ENCODE measurements at regions not wholly inside any gene's neighbourhood (a gene's known extent, or its start where the extent isn't known, plus 50 kb on each side); places are given as distances from the start of the nearest gene placed in this dataset.

GRCh38 chr4:125262502-125262901 lies 52.3 kb upstream of the FAT4 start:
- Histone ChIP-seq H3K9ac (ENCODE audit: insufficient read depth, low read length, poor library complexity, severe bottlenecking) (no peak overlapping the region), H4K20me1 (ENCODE audit: insufficient read depth, low read length) (no peaks in the 10 kb centered on the region), H3K9me3 (replicated peaks in 1 of 2; ENCODE audit: control insufficient read depth in 1 of 2, insufficient read depth in 1 of 2, low read length in 2 of 2) (no peaks in the 10 kb centered on the region), H3K27ac (ENCODE audit: low read depth in 1 of 2, low read length in 2 of 2) (no peak overlapping the region), H3K79me2 (ENCODE audit: insufficient read depth, low read length) (no peaks in the 10 kb centered on the region), H3K27me3 (ENCODE audit: control insufficient read depth in 2 of 2, insufficient read depth in 2 of 2, low read length in 2 of 2) (no peaks in the 10 kb centered on the region), H3K4me1 (ENCODE audit: control insufficient read depth in 1 of 2, insufficient read depth in 2 of 2, low read length in 2 of 2) (no peaks in the 10 kb centered on the region), H2AFZ (ENCODE audit: insufficient read depth, low read depth, low read length, poor library complexity, severe bottlenecking) (no peak overlapping the region), H3K4me3 (replicated peaks in 1 of 3; ENCODE audit: low read depth in 2 of 3, low read length in 3 of 3) (no peak overlapping the region), H3K4me2 (replicated peaks; ENCODE audit: extremely low read depth, low read length, poor library complexity, severe bottlenecking) (no peak overlapping the region), H3K36me3 (replicated peaks in 1 of 2; ENCODE audit: control insufficient read depth in 1 of 2, insufficient read depth in 2 of 2, low read length in 2 of 2) (no peaks in the 10 kb centered on the region)
- no peak for TF ChIP-seq CTCF (IDR thresholded peaks at IDR 0.05)
- no peak for DNase-seq
- Mint-ChIP-seq H3K4me3 (no peak overlapping the region), H3K4me1 (no peaks in the 10 kb centered on the region), H3K27ac (no peak overlapping the region), H3K27me3 (ENCODE audit: low read depth in 3 of 3) (peaks cover 0 to 1% (median 0%) of the 10 kb centered on the region in 3 donors), H3K36me3 (no peaks in the 10 kb centered on the region), H3K9me3 (peaks cover 0 to 5% (median 0%) of the 10 kb centered on the region in 7 donors)
- intact Hi-C loops (cut with micrococcal nuclease) = no loop called here

GRCh38 chr4:125262079-125262478 lies 52.7 kb upstream of the FAT4 start:
- Mint-ChIP-seq H3K4me3 (no peak overlapping the region), H3K27me3 (ENCODE audit: low read depth in 3 of 3) (peaks cover 0 to 1% (median 0%) of the 10 kb centered on the region in 3 donors), H3K9me3 (peaks cover 0 to 5% (median 0%) of the 10 kb centered on the region in 7 donors), H3K4me1 (no peaks in the 10 kb centered on the region), H3K36me3 (no peaks in the 10 kb centered on the region), H3K27ac (no peak overlapping the region)
- WGBS (ENCODE audit: insufficient coverage) = no CpG with 5 or more reads among the region's 2 CpGs
- no peak overlapping the region for H3K9ac ChIP-seq (ENCODE audit: insufficient read depth, low read length, poor library complexity, severe bottlenecking)
- H3K9me3 ChIP-seq (replicated peaks in 1 of 2; ENCODE audit: control insufficient read depth in 1 of 2, insufficient read depth in 1 of 2, low read length in 2 of 2) = no peaks in the 10 kb centered on the region
- H3K27ac ChIP-seq (ENCODE audit: low read depth in 1 of 2, low read length in 2 of 2) = no peak overlapping the region
- no peaks in the 10 kb centered on the region for H3K4me1 ChIP-seq (ENCODE audit: control insufficient read depth in 1 of 2, insufficient read depth in 2 of 2, low read length in 2 of 2)
- H2AFZ ChIP-seq (ENCODE audit: insufficient read depth, low read depth, low read length, poor library complexity, severe bottlenecking) = no peak overlapping the region
- no peaks in the 10 kb centered on the region for H4K20me1 ChIP-seq (ENCODE audit: insufficient read depth, low read length)
- intact Hi-C loops (cut with micrococcal nuclease) = no loop called here
- no peak overlapping the region for H3K4me3 ChIP-seq (replicated peaks in 1 of 3; ENCODE audit: low read depth in 2 of 3, low read length in 3 of 3)
- H3K36me3 ChIP-seq (replicated peaks in 1 of 2; ENCODE audit: control insufficient read depth in 1 of 2, insufficient read depth in 2 of 2, low read length in 2 of 2) = no peaks in the 10 kb centered on the region
- no peak for TF ChIP-seq CTCF (IDR thresholded peaks at IDR 0.05)
- H3K79me2 ChIP-seq (ENCODE audit: insufficient read depth, low read length) = no peaks in the 10 kb centered on the region
- DNase-seq = no peak
- no peak overlapping the region for H3K4me2 ChIP-seq (replicated peaks; ENCODE audit: extremely low read depth, low read length, poor library complexity, severe bottlenecking)
- no peaks in the 10 kb centered on the region for H3K27me3 ChIP-seq (ENCODE audit: control insufficient read depth in 2 of 2, insufficient read depth in 2 of 2, low read length in 2 of 2)
